CD14-positive monocyte (primary cell): ENCODE measurements at regions not wholly inside any gene's neighbourhood (a gene's known extent, or its start where the extent isn't known, plus 50 kb on each side); places are given as distances from the start of the nearest gene placed in this dataset.

ENCODE experiments used
- DNase-seq, 3 donors: peaks; one replicate each; pipeline ENCODE4 v3.0.0-alpha.2; 2011 to 2022
- H2AFZ ChIP-seq: 2 replicates; pipeline ENCODE4 v1.6.0; 2012; ENCODE audit warnings: mild to moderate bottlenecking, low read depth, low read length, inconsistent platforms; ENCODE audit not compliant: insufficient read depth, poor library complexity, severe bottlenecking
- H3K27ac ChIP-seq, 2 donors: 1 replicate in 1 of 2; 2 replicates in 1 of 2; pipeline ENCODE4 v1.5.1; 2012 to 2013; ENCODE audit warnings: low read length in 2 of 2, control low read depth in 1 of 2, inconsistent platforms in 1 of 2, low read depth in 1 of 2, mild to moderate bottlenecking in 1 of 2
- H3K27me3 ChIP-seq, 2 donors: one replicate each; pipeline versions ENCODE4 v1.6.0 to v1.6.1; 2011 to 2013; ENCODE audit warnings: low read length in 2 of 2; ENCODE audit not compliant: control insufficient read depth in 2 of 2, insufficient read depth in 2 of 2
- H3K36me3 ChIP-seq, 2 donors: replicated peaks in 1 of 2; 1 replicate in 1 of 2; 2 replicates in 1 of 2; pipeline versions ENCODE4 v1.5.1 to v1.6.1; 2012 to 2013; ENCODE audit warnings: low read length in 2 of 2, control low read depth in 1 of 2, inconsistent platforms in 1 of 2, mild to moderate bottlenecking in 1 of 2; ENCODE audit not compliant: insufficient read depth in 2 of 2, control insufficient read depth in 1 of 2
- H3K4me1 ChIP-seq, 2 donors: 1 replicate in 1 of 2; 2 replicates in 1 of 2; pipeline versions ENCODE4 v1.5.1 to v1.6.1; 2012 to 2013; ENCODE audit warnings: low read length in 2 of 2, control low read depth in 1 of 2, inconsistent platforms in 1 of 2, mild to moderate bottlenecking in 1 of 2, moderate library complexity in 1 of 2; ENCODE audit not compliant: insufficient read depth in 2 of 2, control insufficient read depth in 1 of 2
- H3K4me2 ChIP-seq: replicated peaks from 2 replicates; pipeline ENCODE3; 2012; ENCODE audit warnings: low read length, moderate library complexity, mild to moderate bottlenecking; ENCODE audit not compliant: poor library complexity, severe bottlenecking; ENCODE audit errors: extremely low read depth
- H3K4me3 ChIP-seq, 3 experiments: fragments of 200-600 bp in 1 of 3; sonication (generic) in 1 of 3; replicated peaks in 1 of 3; 1 replicate in 2 of 3; 2 replicates in 1 of 3; pipeline ENCODE4 v1.5.1; 2011 to 2013; ENCODE audit warnings: low read length in 3 of 3, mild to moderate bottlenecking in 3 of 3, control low read depth in 2 of 3, low read depth in 2 of 3, inconsistent platforms in 1 of 3, moderate library complexity in 1 of 3
- H3K79me2 ChIP-seq: 2 replicates; pipeline ENCODE4 v1.6.0; 2012; ENCODE audit warnings: mild to moderate bottlenecking, control low read depth, inconsistent platforms, low read length, moderate library complexity; ENCODE audit not compliant: insufficient read depth
- H3K9ac ChIP-seq: 2 replicates; pipeline ENCODE4 v1.6.0; 2017; ENCODE audit warnings: low read length, mild to moderate bottlenecking; ENCODE audit not compliant: insufficient read depth, poor library complexity, severe bottlenecking
- H3K9me3 ChIP-seq, 2 donors: replicated peaks in 1 of 2; 1 replicate in 1 of 2; 2 replicates in 1 of 2; pipeline versions ENCODE4 v1.5.1 to v1.6.1; 2012 to 2013; ENCODE audit warnings: low read length in 2 of 2, control low read depth in 1 of 2; ENCODE audit not compliant: control insufficient read depth in 1 of 2, insufficient read depth in 1 of 2
- H4K20me1 ChIP-seq: 2 replicates; pipeline ENCODE4 v1.6.0; 2012; ENCODE audit warnings: mild to moderate bottlenecking, low read length, control low read depth, moderate library complexity; ENCODE audit not compliant: insufficient read depth
- H3K27ac Mint-ChIP-seq, 7 donors: one replicate each; pipeline ENCODE4 v1.8.0; 2020; ENCODE audit warnings: mild to moderate bottlenecking in 7 of 7, mixed read lengths in 7 of 7, moderate library complexity in 6 of 7, inconsistent platforms in 2 of 7
- H3K27me3 Mint-ChIP-seq, 3 donors: one replicate each; pipeline ENCODE4 v1.8.0; 2021 to 2022; ENCODE audit warnings: low read depth in 3 of 3, mild to moderate bottlenecking in 3 of 3, mixed read lengths in 3 of 3, moderate library complexity in 3 of 3, inconsistent platforms in 1 of 3
- H3K36me3 Mint-ChIP-seq, 2 donors: one replicate each; pipeline ENCODE4 v1.8.0; 2020; ENCODE audit warnings: mixed read lengths in 2 of 2, inconsistent platforms in 1 of 2, mild to moderate bottlenecking in 1 of 2
- H3K4me1 Mint-ChIP-seq: one replicate; pipeline ENCODE4 v1.8.0; 2020; ENCODE audit warnings: mild to moderate bottlenecking, mixed read lengths
- H3K4me3 Mint-ChIP-seq, 2 donors: one replicate each; pipeline ENCODE4 v1.8.0; 2020; ENCODE audit warnings: mild to moderate bottlenecking in 2 of 2, mixed read lengths in 2 of 2, moderate library complexity in 1 of 2
- H3K9me3 Mint-ChIP-seq, 7 donors: one replicate each; pipeline ENCODE4 v1.8.0; 2020 to 2022; ENCODE audit warnings: mixed read lengths in 7 of 7, mild to moderate bottlenecking in 6 of 7, moderate library complexity in 6 of 7, inconsistent platforms in 2 of 7
- CTCF ChIP-seq: fragments of 200-600 bp; IDR thresholded peaks from one replicate; pipeline ENCODE4 v1.8.0; 2022; ENCODE audit warnings: antibody characterized with exemption, mild to moderate bottlenecking
- WGBS: methylation state at CpG from one replicate; pipeline ENCODE4 v1.1.5; 2013; ENCODE audit warnings: missing lambda C conversion rate; ENCODE audit not compliant: insufficient coverage; 5-methylcytosine and 5-hydroxymethylcytosine counted together
- intact Hi-C, 2 donors: fragments of 100-400 bp; cut with micrococcal nuclease; formaldehyde crosslinking; loops; one replicate each; pipeline versions ENCODE4 v1.15.0 to v1.15.1; 2023

DNA sequence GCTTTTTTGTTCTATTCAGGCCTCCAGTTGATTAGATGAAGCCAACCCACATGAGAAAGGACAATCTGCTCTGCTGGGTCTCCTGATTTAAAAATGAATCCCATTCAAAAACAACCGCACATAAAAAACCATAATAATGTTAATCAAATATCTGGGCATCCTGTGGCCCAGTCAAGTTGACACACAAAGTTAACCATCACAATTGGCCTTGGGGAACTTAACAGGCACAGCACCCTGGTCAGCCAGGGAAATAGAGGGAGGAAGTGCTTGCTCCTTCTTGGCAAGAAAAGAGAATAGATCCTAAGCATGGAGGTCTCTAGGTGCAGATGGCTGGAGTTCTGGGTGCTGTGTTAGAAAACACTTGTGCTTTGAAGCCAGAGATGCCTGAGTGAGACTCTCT is 109.6 kb upstream of the OLIG2 start:
- DNase-seq: no peak
- H3K9me3 Mint-ChIP-seq: peaks cover 0 to 6% (median 0%) of the 10 kb centered on the region in 7 donors
- peaks cover 4 to 16% (median 8%) of the 10 kb centered on the region in 3 donors for H3K27me3 Mint-ChIP-seq
- peak overlapping the region in 1 of 7 donors; percentile 42 for H3K27ac Mint-ChIP-seq
- Histone ChIP-seq H3K4me3 (no peak overlapping the region), H3K27ac (no peak overlapping the region), H2AFZ (no peak overlapping the region), H3K27me3 (peaks cover 3 to 13% of the 10 kb centered on the region in 2 donors), H3K4me1 (peaks cover 15 to 16% of the 10 kb centered on the region in 2 donors), H3K36me3 (no peaks in the 10 kb centered on the region), H3K79me2 (no peaks in the 10 kb centered on the region), H4K20me1 (no peaks in the 10 kb centered on the region), H3K4me2 (no peak overlapping the region), H3K9ac (no peak overlapping the region), H3K9me3 (no peaks in the 10 kb centered on the region)
- WGBS: 83% methylated on average over 1 of the region's 1 CpG
- no peak for TF ChIP-seq CTCF
- no peak overlapping the region for H3K4me3 Mint-ChIP-seq
- intact Hi-C loops: no loop called here
- peaks cover 4% of the 10 kb centered on the region for H3K4me1 Mint-ChIP-seq
- H3K36me3 Mint-ChIP-seq: no peaks in the 10 kb centered on the region

DNA sequence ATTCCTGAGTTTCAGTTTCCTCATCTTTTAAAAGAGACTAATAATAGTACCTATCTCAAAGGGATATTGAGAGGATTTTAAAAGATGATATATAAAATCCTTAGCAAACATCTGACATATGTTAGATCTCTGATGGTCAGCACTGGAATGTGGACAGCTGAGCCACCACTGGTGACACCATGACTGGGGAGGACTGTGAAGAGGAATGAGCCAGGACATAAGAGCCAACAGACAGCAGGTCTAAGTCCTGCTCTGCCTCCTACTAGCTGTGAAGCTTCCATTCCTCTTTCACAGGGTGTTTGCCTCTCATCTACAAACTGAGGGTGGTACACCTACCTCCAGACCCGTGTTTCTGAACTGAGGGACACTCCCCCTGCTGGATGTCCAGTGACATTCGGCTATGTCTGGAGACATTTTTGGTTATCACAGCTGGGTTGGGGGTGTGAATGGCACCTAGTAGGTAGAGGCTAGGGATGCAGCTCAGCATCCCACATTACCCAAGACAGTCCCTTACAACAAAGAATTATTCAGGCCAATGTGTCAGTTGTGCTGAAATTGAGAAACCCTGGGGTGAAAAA is 109.1 kb upstream of the OLIG2 start:
- Histone ChIP-seq H3K27me3 (peaks cover 3 to 13% of the 10 kb centered on the region in 2 donors), H2AFZ (no peak overlapping the region), H3K4me1 (peaks cover 15 to 16% of the 10 kb centered on the region in 2 donors), H3K9me3 (no peaks in the 10 kb centered on the region), H3K79me2 (no peaks in the 10 kb centered on the region), H3K27ac (no peak overlapping the region), H3K4me2 (no peak overlapping the region), H3K4me3 (no peak overlapping the region), H4K20me1 (no peaks in the 10 kb centered on the region), H3K36me3 (no peaks in the 10 kb centered on the region), H3K9ac (no peak overlapping the region)
- TF ChIP-seq CTCF: peak; percentile 39
- peak in 1 of 3 donors; percentile 11 for DNase-seq
- intact Hi-C loops: no loop called here
- no peaks in the 10 kb centered on the region for H3K36me3 Mint-ChIP-seq
- WGBS: no CpG with 5 or more reads among the region's 2 CpGs
- H3K27ac Mint-ChIP-seq: no peak overlapping the region
- H3K27me3 Mint-ChIP-seq: peaks cover 4 to 13% (median 8%) of the 10 kb centered on the region in 3 donors
- H3K9me3 Mint-ChIP-seq: peaks cover 0 to 6% (median 0%) of the 10 kb centered on the region in 7 donors
- H3K4me3 Mint-ChIP-seq: no peak overlapping the region
- peaks cover 4% of the 10 kb centered on the region for H3K4me1 Mint-ChIP-seq
